ENCODE measurements at regions not wholly inside any gene's neighbourhood (a gene's known extent, or its start where the extent isn't known, plus 50 kb on each side); places are given as distances from the start of the nearest gene placed in this dataset.

DNA sequence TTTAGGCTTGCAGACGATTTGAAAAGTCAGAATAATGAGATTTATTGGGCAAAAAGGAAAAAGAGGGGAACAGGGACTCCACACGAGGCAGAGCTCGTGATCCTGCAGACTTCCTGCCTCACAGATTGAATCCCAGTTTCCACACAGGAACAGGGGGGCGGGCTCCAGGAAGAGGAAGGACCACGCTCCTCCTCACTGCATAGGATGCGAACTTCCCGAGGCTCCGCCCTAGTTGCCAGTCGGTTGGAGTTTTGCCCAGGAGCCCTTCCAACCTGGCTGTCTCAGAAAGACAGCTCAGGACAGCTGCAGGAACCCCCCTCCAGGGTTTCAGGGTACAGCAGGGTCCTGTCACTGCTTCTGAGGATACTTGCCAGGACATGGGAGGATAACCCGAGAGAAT, 488.3 kb upstream of the ADARB2 start:
- ChIA-PET CTCF (ENCODE audit: partially characterized antibody) (no interaction called here), POLR2A (ENCODE audit: partially characterized antibody) (no interaction called here)
- H3K4me3 ChIP-seq (ENCODE audit: low read length in 2 of 2), result no peak overlapping the region
- no peak for DNase-seq
- intact Hi-C loops (cut with micrococcal nuclease), result no loop called here
- no peak overlapping the region for H3K27ac ChIP-seq (ENCODE audit: low read depth, low read length)
- H3K9me3 ChIP-seq (ENCODE audit: control insufficient read depth in 1 of 2, low read length in 2 of 2), result no peaks in the 10 kb centered on the region
- no peaks in the 10 kb centered on the region for H3K36me3 Mint-ChIP-seq
- H3K4me1 Mint-ChIP-seq, result peaks cover 0 to 8% (median 3%) of the 10 kb centered on the region in 4 donors
- peaks cover 0 to 3% (median 0%) of the 10 kb centered on the region in 8 donors for H3K9me3 Mint-ChIP-seq
- no peak overlapping the region for H3K27ac Mint-ChIP-seq
- H3K4me1 ChIP-seq (ENCODE audit: insufficient read depth, low read length), result peaks cover 4% of the 10 kb centered on the region
- peaks cover 0 to 2% of the 10 kb centered on the region in 2 donors for H3K27me3 Mint-ChIP-seq
- H3K4me3 Mint-ChIP-seq, result no peak overlapping the region
- H3K27me3 ChIP-seq (ENCODE audit: insufficient read depth, low read length), result no peaks in the 10 kb centered on the region
- H3K36me3 ChIP-seq (ENCODE audit: insufficient read depth, low read length), result no peaks in the 10 kb centered on the region

- intact Hi-C loops (cut with micrococcal nuclease), result no loop called here
- H3K4me1 Mint-ChIP-seq, result peaks cover 0 to 8% (median 3%) of the 10 kb centered on the region in 4 donors
- Histone ChIP-seq H3K27me3 (ENCODE audit: insufficient read depth, low read length) (no peaks in the 10 kb centered on the region), H3K27ac (ENCODE audit: low read depth, low read length) (no peak overlapping the region), H3K9me3 (ENCODE audit: control insufficient read depth in 1 of 2, low read length in 2 of 2) (no peaks in the 10 kb centered on the region), H3K36me3 (ENCODE audit: insufficient read depth, low read length) (no peaks in the 10 kb centered on the region), H3K4me1 (ENCODE audit: insufficient read depth, low read length) (peaks cover 4% of the 10 kb centered on the region), H3K4me3 (ENCODE audit: low read length in 2 of 2) (no peak overlapping the region)
- H3K27me3 Mint-ChIP-seq, result peaks cover 0 to 2% of the 10 kb centered on the region in 2 donors
- H3K27ac Mint-ChIP-seq, result no peak overlapping the region
- no peaks in the 10 kb centered on the region for H3K36me3 Mint-ChIP-seq
- POLR2A ChIA-PET (ENCODE audit: partially characterized antibody), result no interaction called here
- H3K9me3 Mint-ChIP-seq, result peaks cover 0 to 3% (median 0%) of the 10 kb centered on the region in 8 donors
- H3K4me3 Mint-ChIP-seq, result no peak overlapping the region
- DNase-seq, result no peak
- CTCF ChIA-PET (ENCODE audit: partially characterized antibody), result no interaction called here
These were observed 486.4 kb upstream of the ADARB2 start for GRCh38 chr10:2223548-2224320.

DNA sequence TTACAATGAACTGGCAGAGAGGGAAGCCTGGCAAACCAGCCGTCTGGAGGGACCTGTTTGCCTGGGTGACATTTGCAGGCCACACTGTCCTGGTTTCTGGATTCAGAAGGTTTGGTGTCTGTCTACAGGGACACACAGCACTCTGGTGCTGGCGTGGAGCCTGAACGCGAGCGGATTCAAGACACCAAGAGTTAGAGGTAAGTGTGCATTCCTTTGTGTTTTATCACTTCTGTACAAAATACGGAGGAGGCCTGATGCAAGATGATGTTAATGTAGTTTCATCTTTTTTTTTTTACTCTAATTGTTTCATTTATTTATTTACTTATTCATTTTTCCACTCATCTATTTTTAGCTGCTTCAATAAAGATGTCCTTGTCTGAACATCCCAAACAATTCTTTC, 485.3 kb upstream of the ADARB2 start:
- Histone ChIP-seq H3K27ac (ENCODE audit: low read depth, low read length) (no peak overlapping the region), H3K27me3 (ENCODE audit: insufficient read depth, low read length) (no peaks in the 10 kb centered on the region), H3K36me3 (ENCODE audit: insufficient read depth, low read length) (no peaks in the 10 kb centered on the region), H3K9me3 (ENCODE audit: control insufficient read depth in 1 of 2, low read length in 2 of 2) (no peaks in the 10 kb centered on the region), H3K4me3 (ENCODE audit: low read length in 2 of 2) (no peak overlapping the region), H3K4me1 (ENCODE audit: insufficient read depth, low read length) (peaks cover 4% of the 10 kb centered on the region)
- Mint-ChIP-seq H3K36me3 (no peaks in the 10 kb centered on the region), H3K27ac (no peak overlapping the region), H3K4me1 (peaks cover 0 to 8% (median 3%) of the 10 kb centered on the region in 4 donors), H3K4me3 (no peak overlapping the region), H3K27me3 (peaks cover 0 to 2% of the 10 kb centered on the region in 2 donors), H3K9me3 (peaks cover 0 to 3% (median 0%) of the 10 kb centered on the region in 8 donors)
- CTCF ChIA-PET (ENCODE audit: partially characterized antibody), result no interaction called here
- intact Hi-C loops (cut with micrococcal nuclease), result no loop called here
- POLR2A ChIA-PET (ENCODE audit: partially characterized antibody), result interaction anchor here (0.7 kb wide), 1 partner anchor 45 kb away, joined by 3 read pairs; no protein-coding TSS in a partner anchor
- DNase-seq, result no peak

- H3K27me3 Mint-ChIP-seq, result no peaks in the 10 kb centered on the region
- Histone ChIP-seq H3K4me3 (ENCODE audit: low read length in 2 of 2) (no peak overlapping the region), H3K9me3 (ENCODE audit: control insufficient read depth in 1 of 2, low read length in 2 of 2) (no peaks in the 10 kb centered on the region), H3K27ac (ENCODE audit: low read depth, low read length) (no peak overlapping the region), H3K27me3 (ENCODE audit: insufficient read depth, low read length) (no peaks in the 10 kb centered on the region), H3K36me3 (ENCODE audit: insufficient read depth, low read length) (no peaks in the 10 kb centered on the region), H3K4me1 (ENCODE audit: insufficient read depth, low read length) (no peaks in the 10 kb centered on the region)
- no peak overlapping the region for H3K27ac Mint-ChIP-seq
- intact Hi-C loops (cut with micrococcal nuclease), result no loop called here
- POLR2A ChIA-PET (ENCODE audit: partially characterized antibody), result no interaction called here
- peaks cover 0 to 4% (median 0%) of the 10 kb centered on the region in 8 donors for H3K9me3 Mint-ChIP-seq
- H3K36me3 Mint-ChIP-seq, result no peaks in the 10 kb centered on the region
- H3K4me1 Mint-ChIP-seq, result no peaks in the 10 kb centered on the region
- DNase-seq, result no peak
- no peak overlapping the region for H3K4me3 Mint-ChIP-seq
- CTCF ChIA-PET (ENCODE audit: partially characterized antibody), result no interaction called here
These were observed 477.5 kb upstream of the ADARB2 start for GRCh38 chr10:2214805-2215204.

- no peaks in the 10 kb centered on the region for H3K36me3 ChIP-seq (ENCODE audit: insufficient read depth, low read length)
- ChIA-PET POLR2A (ENCODE audit: partially characterized antibody) (no interaction called here), CTCF (ENCODE audit: partially characterized antibody) (interaction anchor here (1.2 kb wide), 1 partner anchor 14 kb away, joined by 3 read pairs; no protein-coding TSS in a partner anchor)
- DNase-seq, result no peak
- no peak overlapping the region for H3K27ac ChIP-seq (ENCODE audit: low read depth, low read length)
- H3K27me3 ChIP-seq (ENCODE audit: insufficient read depth, low read length), result no peaks in the 10 kb centered on the region
- Mint-ChIP-seq H3K9me3 (peaks cover 0 to 4% (median 0%) of the 10 kb centered on the region in 8 donors), H3K4me3 (no peak overlapping the region), H3K27ac (no peak overlapping the region), H3K4me1 (no peaks in the 10 kb centered on the region), H3K36me3 (no peaks in the 10 kb centered on the region), H3K27me3 (no peaks in the 10 kb centered on the region)
- no peaks in the 10 kb centered on the region for H3K4me1 ChIP-seq (ENCODE audit: insufficient read depth, low read length)
- intact Hi-C loops (cut with micrococcal nuclease), result no loop called here
- H3K9me3 ChIP-seq (ENCODE audit: control insufficient read depth in 1 of 2, low read length in 2 of 2), result no peaks in the 10 kb centered on the region
- H3K4me3 ChIP-seq (ENCODE audit: low read length in 2 of 2), result no peak overlapping the region
These were observed 476.8 kb upstream of the ADARB2 start for GRCh38 chr10:2214092-2214491.

- no peak overlapping the region for H3K4me3 ChIP-seq (ENCODE audit: low read length in 2 of 2)
- H3K27me3 ChIP-seq (ENCODE audit: insufficient read depth, low read length), result no peaks in the 10 kb centered on the region
- DNase-seq, result no peak
- H3K4me1 Mint-ChIP-seq, result no peaks in the 10 kb centered on the region
- no peaks in the 10 kb centered on the region for H3K36me3 Mint-ChIP-seq
- ChIA-PET POLR2A (ENCODE audit: partially characterized antibody) (no interaction called here), CTCF (ENCODE audit: partially characterized antibody) (no interaction called here)
- no peak overlapping the region for H3K27ac ChIP-seq (ENCODE audit: low read depth, low read length)
- no peak overlapping the region for H3K27ac Mint-ChIP-seq
- H3K9me3 ChIP-seq (ENCODE audit: control insufficient read depth in 1 of 2, low read length in 2 of 2), result no peaks in the 10 kb centered on the region
- H3K4me1 ChIP-seq (ENCODE audit: insufficient read depth, low read length), result no peaks in the 10 kb centered on the region
- no peaks in the 10 kb centered on the region for H3K27me3 Mint-ChIP-seq
- H3K36me3 ChIP-seq (ENCODE audit: insufficient read depth, low read length), result no peaks in the 10 kb centered on the region
- intact Hi-C loops (cut with micrococcal nuclease), result no loop called here
- H3K9me3 Mint-ChIP-seq, result peaks cover 0 to 6% (median 0%) of the 10 kb centered on the region in 8 donors
- H3K4me3 Mint-ChIP-seq, result no peak overlapping the region
These were observed 475.0 kb upstream of the ADARB2 start for GRCh38 chr10:2212244-2212834.

DNA sequence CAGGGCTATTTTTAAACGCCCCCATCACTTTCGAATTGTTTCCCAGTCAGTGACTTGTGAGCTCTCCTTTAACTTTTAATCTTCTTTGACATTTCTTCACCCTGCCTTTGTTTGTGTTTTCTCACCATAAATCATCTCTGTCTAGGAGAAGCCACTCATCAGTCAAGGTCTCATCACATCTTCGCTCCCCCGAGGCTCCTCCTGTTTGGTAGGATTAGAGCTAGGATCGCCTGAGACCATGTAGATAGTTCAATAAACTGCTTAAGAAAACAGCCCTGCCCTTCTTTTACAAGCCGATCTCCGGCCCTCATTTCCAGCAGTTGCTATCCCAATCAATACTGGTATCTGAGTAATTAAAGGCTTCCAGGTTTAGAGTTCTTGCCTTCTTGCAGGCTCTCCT, 472.8 kb upstream of the ADARB2 start:
- Mint-ChIP-seq H3K27me3 (no peaks in the 10 kb centered on the region), H3K36me3 (no peaks in the 10 kb centered on the region), H3K4me3 (no peak overlapping the region), H3K27ac (no peak overlapping the region), H3K4me1 (no peaks in the 10 kb centered on the region), H3K9me3 (peaks cover 0 to 6% (median 0%) of the 10 kb centered on the region in 8 donors)
- DNase-seq, result no peak
- H3K4me3 ChIP-seq (ENCODE audit: low read length in 2 of 2), result no peak overlapping the region
- H3K27ac ChIP-seq (ENCODE audit: low read depth, low read length), result no peak overlapping the region
- H3K36me3 ChIP-seq (ENCODE audit: insufficient read depth, low read length), result no peaks in the 10 kb centered on the region
- ChIA-PET POLR2A (ENCODE audit: partially characterized antibody) (no interaction called here), CTCF (ENCODE audit: partially characterized antibody) (no interaction called here)
- no peaks in the 10 kb centered on the region for H3K4me1 ChIP-seq (ENCODE audit: insufficient read depth, low read length)
- no peaks in the 10 kb centered on the region for H3K27me3 ChIP-seq (ENCODE audit: insufficient read depth, low read length)
- no peaks in the 10 kb centered on the region for H3K9me3 ChIP-seq (ENCODE audit: control insufficient read depth in 1 of 2, low read length in 2 of 2)
- intact Hi-C loops (cut with micrococcal nuclease), result no loop called here
